ENCODE measurements at regions not wholly inside any gene's neighbourhood (a gene's known extent, or its start where the extent isn't known, plus 50 kb on each side); places are given as distances from the start of the nearest gene placed in this dataset.
A peak's percentile ranks its signal among the peaks of the same experiment; 100 is the strongest.
"Not testable (repeated sequence)": the region's sequence is repeated elsewhere in the genome, so short reads cannot be mapped to it uniquely, and the experiment has no call there.

GRCh38 chr3:75440986-75441385 is 223.1 kb upstream of the FRG2C start:
- not testable (repeated sequence) for DNase-seq (ENCODE audit: low read depth in 2 of 2)

GRCh38 chr3:75444634-75445033 is 219.5 kb upstream of the FRG2C start:
- DNase-seq (ENCODE audit: low read depth in 2 of 2): not testable (repeated sequence)

- DNase-seq (ENCODE audit: low read depth in 2 of 2): not testable (repeated sequence)
Observed at GRCh38 chr3:75445234-75445633, 218.9 kb upstream of the FRG2C start.

GRCh38 chr3:75446948-75447347 is 217.2 kb upstream of the FRG2C start:
- not testable (repeated sequence) for DNase-seq (ENCODE audit: low read depth in 2 of 2)

- DNase-seq (ENCODE audit: low read depth in 2 of 2): not testable (repeated sequence)
Observed at GRCh38 chr3:75453328-75453727, 210.8 kb upstream of the FRG2C start.

- not testable (repeated sequence) for DNase-seq (ENCODE audit: low read depth in 2 of 2)
Observed at GRCh38 chr3:75453839-75454238, 210.3 kb upstream of the FRG2C start.

GRCh38 chr3:75474530-75474929 is 189.6 kb upstream of the FRG2C start:
- DNase-seq (ENCODE audit: low read depth in 2 of 2): not testable (repeated sequence)

- DNase-seq (ENCODE audit: low read depth in 2 of 2): not testable (repeated sequence)
Observed at GRCh38 chr3:75496600-75496999, 167.5 kb upstream of the FRG2C start.

GRCh38 chr3:75500357-75500756 is 163.8 kb upstream of the FRG2C start:
- DNase-seq (ENCODE audit: low read depth in 2 of 2): not testable (repeated sequence)

GRCh38 chr3:75502171-75502570 is 162.0 kb upstream of the FRG2C start:
- not testable (repeated sequence) for DNase-seq (ENCODE audit: low read depth in 2 of 2)

GRCh38 chr3:75502769-75503756 is 161.1 kb upstream of the FRG2C start:
- not testable (repeated sequence) for DNase-seq (ENCODE audit: low read depth in 2 of 2)

- no peak for DNase-seq (ENCODE audit: low read depth in 2 of 2)
Observed at GRCh38 chr3:75506603-75507002, 157.5 kb upstream of the FRG2C start.

GRCh38 chr3:75507956-75508355 is 156.2 kb upstream of the FRG2C start:
- DNase-seq (ENCODE audit: low read depth in 2 of 2): not testable (repeated sequence)

- not testable (repeated sequence) for DNase-seq (ENCODE audit: low read depth in 2 of 2)
Observed at GRCh38 chr3:75527657-75528056, 136.5 kb upstream of the FRG2C start.

- not testable (repeated sequence) for DNase-seq (ENCODE audit: low read depth in 2 of 2)
Observed at GRCh38 chr3:75552095-75552494, 112.0 kb upstream of the FRG2C start.

- DNase-seq (ENCODE audit: low read depth in 2 of 2): not testable (repeated sequence)
Observed at GRCh38 chr3:75564427-75564826, 99.7 kb upstream of the FRG2C start.

- DNase-seq (ENCODE audit: low read depth in 2 of 2): not testable (repeated sequence)
Observed at GRCh38 chr3:75572303-75572702, 91.8 kb upstream of the FRG2C start.

- DNase-seq (ENCODE audit: low read depth in 2 of 2): not testable (repeated sequence)
Observed at GRCh38 chr3:75579091-75579490, 85.0 kb upstream of the FRG2C start.

- DNase-seq (ENCODE audit: low read depth in 2 of 2): not testable (repeated sequence)
Observed at GRCh38 chr3:75579536-75579935, 84.6 kb upstream of the FRG2C start.

- peak; percentile 11 to 58 for DNase-seq (ENCODE audit: low read depth in 2 of 2)
Observed at GRCh38 chr3:75579981-75580782, 83.9 kb upstream of the FRG2C start.

GRCh38 chr3:75582536-75582935 is 81.6 kb upstream of the FRG2C start:
- DNase-seq (ENCODE audit: low read depth in 2 of 2): not testable (repeated sequence)

- DNase-seq (ENCODE audit: low read depth in 2 of 2): not testable (repeated sequence)
Observed at GRCh38 chr3:75583116-75583515, 81.0 kb upstream of the FRG2C start.
